ENCODE measurements at regions not wholly inside any gene's neighbourhood (a gene's known extent, or its start where the extent isn't known, plus 50 kb on each side); places are given as distances from the start of the nearest gene placed in this dataset.

- TF ChIP-seq ZNF333 (CRISPR knock-in tag; IDR thresholded peaks at IDR 0.05; ENCODE audit: borderline replicate concordance) (no peak), ONECUT2 (CRISPR knock-in tag; IDR thresholded peaks at IDR 0.05) (no peak), MTF1 (CRISPR knock-in tag; IDR thresholded peaks at IDR 0.05) (no peak), ZNF460 (CRISPR knock-in tag; IDR thresholded peaks at IDR 0.05; ENCODE audit: borderline replicate concordance) (no peak), JUND (CRISPR knock-in tag; IDR thresholded peaks at IDR 0.05) (no peak), TIGD3 (CRISPR knock-in tag; IDR thresholded peaks at IDR 0.05; ENCODE audit: borderline replicate concordance) (no peak)
Measured at GRCh38 chr2:128686881-128687555, 368.4 kb upstream of the HS6ST1 start (continued).

- no TSS peak for BruUV-seq (replicated peaks)
- no peaks in the 10 kb centered on the region for H3K4me1 ChIP-seq (ENCODE audit: insufficient read depth, low read length)
- FAIRE-seq = no peak
- H3K36me3 ChIP-seq (replicated peaks in 1 of 2; ENCODE audit: control insufficient read depth in 1 of 2, insufficient read depth in 2 of 2, low read length in 2 of 2) = no peaks in the 10 kb centered on the region
- peaks cover 4 to 55% of the 10 kb centered on the region in 2 experiments; a peak in 4 of 5 replicates for H3K27me3 ChIP-seq (ENCODE audit: control insufficient read depth in 1 of 2, insufficient read depth in 2 of 2, low read length in 2 of 2)
- intact Hi-C loops (cut with micrococcal nuclease; ENCODE audit: unreplicated experiment) = no loop called here
- no peak overlapping the region for H2AFZ ChIP-seq (ENCODE audit: low read length)
- H3K4me3 ChIP-seq (replicated peaks in 1 of 3; ENCODE audit: insufficient read depth in 1 of 3, low read depth in 2 of 3, low read length in 3 of 3) = no peak overlapping the region
- no peaks in the 10 kb centered on the region for H3K9me3 ChIP-seq (ENCODE audit: low read length)
- ATAC-seq = no peak
- H4K20me1 ChIP-seq (ENCODE audit: insufficient read depth, low read length) = no peaks in the 10 kb centered on the region; the same call in 1 of the 2 replicates
- in situ Hi-C loops (cut with HindIII; ENCODE audit: extremely low pct_ligation_motif_present, low pct_unique_long_range_greater_than_20kb) = no loop called here
- TF ChIP-seq RCOR2 (CRISPR knock-in tag; IDR thresholded peaks at IDR 0.05) (no peak), ZNF772 (CRISPR knock-in tag; IDR thresholded peaks at IDR 0.05) (no peak), ZNF33B (CRISPR knock-in tag; IDR thresholded peaks at IDR 0.05) (no peak), FLYWCH1 (CRISPR knock-in tag; IDR thresholded peaks at IDR 0.05) (no peak), HDAC6 (IDR thresholded peaks at IDR 0.05; ENCODE audit: low read depth, low read length) (no peak), GATAD1 (CRISPR knock-in tag; IDR thresholded peaks at IDR 0.05) (no peak), PAX8 (CRISPR knock-in tag; IDR thresholded peaks at IDR 0.05; ENCODE audit: borderline replicate concordance) (no peak), ZNF564 (CRISPR knock-in tag; IDR thresholded peaks at IDR 0.05) (no peak), ZFY (CRISPR knock-in tag; IDR thresholded peaks at IDR 0.05) (no peak), ZNF577 (CRISPR knock-in tag; IDR thresholded peaks at IDR 0.05; ENCODE audit: borderline replicate concordance, low read depth) (no peak)
- CTCF ChIA-PET (ENCODE audit: low intra/inter-chr PET ratio, low total read pairs) = no interaction called here
- H3K9ac ChIP-seq (ENCODE audit: insufficient read depth, low read depth, low read length) = no peak overlapping the region
- H3K27ac ChIP-seq (ENCODE audit: extremely low read length, insufficient read depth, low read length) = no peak overlapping the region
- WGBS (ENCODE audit: low lambda C conversion rate) = no CpG with 5 or more reads among the region's 4 CpGs
- H3K4me2 ChIP-seq (ENCODE audit: low read depth, low read length) = no peak overlapping the region
- DNase-seq (ENCODE audit: low spot score) = no peak
- POLR2A ChIA-PET = no interaction called here
- no peaks in the 10 kb centered on the region for H3K79me2 ChIP-seq (ENCODE audit: insufficient read depth, low read length)
Measured at GRCh38 chr2:128687565-128687964, 368.9 kb upstream of the HS6ST1 start.
